WERI-Rb-1 (cell line): ENCODE measurements at regions not wholly inside any gene's neighbourhood (a gene's known extent, or its start where the extent isn't known, plus 50 kb on each side); places are given as distances from the start of the nearest gene placed in this dataset.

Source experiments
- DNase-seq: peaks from one replicate; pipeline ENCODE4 v3.0.0-alpha.2; 2020
- H3K27ac ChIP-seq: fragments of 250-450 bp; sonication (Bioruptor Pico); 2 replicates; pipeline ENCODE4 v1.5.1; 2020; ENCODE audit warnings: mild to moderate bottlenecking, moderate library complexity
- H3K27me3 ChIP-seq: fragments of 250-450 bp; sonication (Bioruptor Pico); 2 replicates; pipeline ENCODE4 v1.5.1; 2021; ENCODE audit warnings: mild to moderate bottlenecking, low read depth, moderate library complexity; ENCODE audit not compliant: insufficient read depth, severe bottlenecking
- H3K36me3 ChIP-seq: fragments of 250-450 bp; sonication (Bioruptor Pico); 2 replicates; pipeline ENCODE4 v1.5.1; 2020; ENCODE audit warnings: mild to moderate bottlenecking, moderate library complexity
- H3K4me3 ChIP-seq: 2 replicates; pipeline ENCODE4 v1.5.1; 2011; ENCODE audit warnings: low read depth, mild to moderate bottlenecking, control low read depth, low read length
- H3K9me3 ChIP-seq: fragments of 250-450 bp; sonication (Bioruptor Pico); 2 replicates; pipeline ENCODE4 v1.5.1; 2021; ENCODE audit warnings: mild to moderate bottlenecking, moderate library complexity; ENCODE audit not compliant: severe bottlenecking
- CTCF ChIP-seq: IDR thresholded peaks from 2 replicates; pipeline ENCODE4 v1.5.1; 2011; ENCODE audit warnings: low read depth, mild to moderate bottlenecking, control low read depth, inconsistent platforms, low read length

- DNase-seq = no peak
- TF ChIP-seq CTCF = no peak
- H3K27me3 ChIP-seq = no peaks in the 10 kb centered on the region
- no peaks in the 10 kb centered on the region for H3K9me3 ChIP-seq
- H3K36me3 ChIP-seq = no peaks in the 10 kb centered on the region
- no peak overlapping the region for H3K27ac ChIP-seq
- H3K4me3 ChIP-seq = no peak overlapping the region
These were observed 63.6 kb downstream of the PCDH7 start for GRCh38 chr4:30783751-30784150.

DNA sequence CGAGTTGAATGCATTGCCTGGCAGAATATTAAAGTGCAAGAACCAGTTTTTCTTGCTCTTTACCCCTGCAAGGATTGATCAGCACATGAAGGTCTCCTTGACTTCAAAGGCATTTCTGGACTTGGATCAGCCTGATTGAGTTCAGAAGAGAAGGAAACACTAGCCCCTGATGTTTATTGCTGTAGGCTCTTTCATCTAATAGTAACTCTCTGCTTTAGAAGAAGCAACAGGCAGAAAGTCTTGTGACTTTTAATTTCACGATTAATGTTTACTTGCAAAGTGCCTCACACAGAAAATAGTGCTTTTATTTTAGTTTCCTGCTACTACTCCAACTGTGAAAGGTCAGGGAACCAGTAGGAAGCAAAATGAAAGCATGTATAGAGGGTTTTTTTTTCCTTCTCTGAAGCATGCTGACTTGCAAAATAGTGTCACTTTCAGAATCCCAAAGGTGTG lies 69.1 kb downstream of the PCDH7 start:
- H3K36me3 ChIP-seq = no peaks in the 10 kb centered on the region
- TF ChIP-seq CTCF = no peak
- no peak overlapping the region for H3K4me3 ChIP-seq

DNA sequence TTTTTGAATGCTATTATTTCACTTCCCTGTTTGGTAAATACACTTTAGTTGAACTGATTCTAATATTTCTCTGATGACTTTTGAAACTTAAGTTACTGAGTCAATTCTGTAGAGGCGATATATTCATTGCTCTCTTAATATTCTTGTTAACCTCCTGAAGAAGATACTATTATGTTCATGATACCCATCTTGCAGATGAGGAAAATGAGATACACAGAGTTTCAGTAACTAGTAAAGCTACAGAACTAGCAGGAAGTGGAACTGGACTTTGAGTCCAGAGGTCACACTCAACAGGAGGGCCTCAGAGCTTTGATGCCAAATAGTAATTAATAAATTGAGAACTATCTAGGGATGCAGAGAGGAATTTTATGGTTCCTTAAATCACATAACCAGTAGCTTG lies 70.0 kb downstream of the PCDH7 start:
- TF ChIP-seq CTCF = no peak
- no peak for DNase-seq

More for the DNA sequence above, 69.1 kb downstream of the PCDH7 start:
- no peaks in the 10 kb centered on the region for H3K27me3 ChIP-seq
- no peaks in the 10 kb centered on the region for H3K9me3 ChIP-seq
- H3K27ac ChIP-seq = no peak overlapping the region
- DNase-seq = no peak

DNA sequence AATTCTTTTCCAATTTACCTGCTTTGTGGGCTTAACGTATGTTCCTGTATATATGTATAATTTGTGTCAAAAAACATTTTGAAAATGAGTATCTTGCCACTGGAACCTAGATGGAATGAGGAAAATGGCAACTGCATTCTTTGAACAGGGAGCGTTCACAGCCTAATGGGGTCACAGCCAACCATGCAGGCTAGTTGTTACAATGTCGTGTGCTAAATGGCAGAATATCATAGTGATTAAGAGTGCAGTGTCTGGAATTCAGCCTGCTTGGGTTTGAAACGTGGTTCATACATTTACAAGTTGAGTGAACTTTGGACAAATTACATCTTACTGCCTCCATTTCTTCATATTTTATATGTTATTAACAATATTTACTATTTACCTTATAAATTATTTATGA lies 70.8 kb downstream of the PCDH7 start:
- Histone ChIP-seq H3K27me3 (no peaks in the 10 kb centered on the region), H3K36me3 (no peaks in the 10 kb centered on the region), H3K9me3 (no peaks in the 10 kb centered on the region), H3K27ac (no peak overlapping the region), H3K4me3 (no peak overlapping the region)
- TF ChIP-seq CTCF = no peak
- DNase-seq = no peak

More for the DNA sequence above, 70.0 kb downstream of the PCDH7 start:
- H3K36me3 ChIP-seq = no peaks in the 10 kb centered on the region
- H3K27ac ChIP-seq = no peak overlapping the region
- H3K9me3 ChIP-seq = no peaks in the 10 kb centered on the region
- no peaks in the 10 kb centered on the region for H3K27me3 ChIP-seq
- no peak overlapping the region for H3K4me3 ChIP-seq

- DNase-seq = no peak
- Histone ChIP-seq H3K27ac (no peak overlapping the region), H3K36me3 (no peaks in the 10 kb centered on the region), H3K9me3 (no peaks in the 10 kb centered on the region), H3K4me3 (no peak overlapping the region), H3K27me3 (no peaks in the 10 kb centered on the region)
- no peak for TF ChIP-seq CTCF
These were observed 72.4 kb downstream of the PCDH7 start for GRCh38 chr4:30792601-30793000.

DNA sequence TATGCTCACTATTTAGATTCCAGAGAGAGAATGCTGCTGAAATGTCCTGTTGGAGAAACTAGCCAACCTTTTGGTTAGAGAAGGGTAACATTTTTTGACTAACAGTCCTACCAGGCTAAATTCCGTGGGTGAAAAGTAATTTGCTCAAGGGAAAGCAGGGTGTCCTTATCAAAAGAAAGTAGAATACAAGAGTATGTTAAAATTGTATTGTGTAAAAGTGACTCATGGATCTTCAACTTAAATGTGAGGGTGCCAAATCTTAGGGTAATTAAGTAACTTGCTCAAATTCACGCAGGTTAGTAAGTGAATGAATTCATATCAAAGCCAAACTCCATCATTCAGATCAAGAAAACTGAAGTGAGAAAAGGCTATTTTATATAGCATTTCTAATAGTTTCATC lies 81.7 kb downstream of the PCDH7 start:
- Histone ChIP-seq H3K9me3 (no peaks in the 10 kb centered on the region), H3K4me3 (no peak overlapping the region), H3K27me3 (no peaks in the 10 kb centered on the region), H3K36me3 (no peaks in the 10 kb centered on the region), H3K27ac (no peak overlapping the region)
- no peak for DNase-seq
- no peak for TF ChIP-seq CTCF
